Erythroblast (primary cell): ENCODE measurements at regions not wholly inside any gene's neighbourhood (a gene's known extent, or its start where the extent isn't known, plus 50 kb on each side); places are given as distances from the start of the nearest gene placed in this dataset.

Experiments used
- GATA1 ChIP-seq: IDR thresholded peaks from 2 replicates; pipeline ENCODE4 v1.6.1; 2011; ENCODE audit warnings: low read depth, mild to moderate bottlenecking, control low read depth, low read length, moderate library complexity
- POLR2A ChIP-seq: IDR thresholded peaks from 2 replicates; pipeline ENCODE4 v1.6.1; 2011; ENCODE audit warnings: mild to moderate bottlenecking, low read length

- no peak for TF ChIP-seq POLR2A
- TF ChIP-seq GATA1, result no peak
Measured at GRCh38 chr19:30841934-30842333, 469.8 kb downstream of the ZNF536 start.
